PC-9 (cell line): ENCODE measurements at regions not wholly inside any gene's neighbourhood (a gene's known extent, or its start where the extent isn't known, plus 50 kb on each side); places are given as distances from the start of the nearest gene placed in this dataset.

Experiments used
- CTCF ChIP-seq: fragments of 200-600 bp; sonication (generic); conservative IDR thresholded peaks from 2 replicates; pipeline ENCODE4 v1.6.1; 2017; ENCODE audit warnings: mixed run types, antibody characterized with exemption, mild to moderate bottlenecking, moderate library complexity
- EZH2 ChIP-seq: fragments of 200-600 bp; sonication (generic); IDR thresholded peaks from 2 replicates; pipeline ENCODE4 v1.8.0; 2017; ENCODE audit warnings: antibody characterized with exemption, low read depth

GRCh38 chr11:25991476-25991875 lies 340.5 kb upstream of the ANO3 start:
- TF ChIP-seq CTCF (no peak), EZH2 (no peak)
